ENCODE measurements at regions not wholly inside any gene's neighbourhood (a gene's known extent, or its start where the extent isn't known, plus 50 kb on each side); places are given as distances from the start of the nearest gene placed in this dataset.

GRCh38 chr11:95451682-95452081 is 220.7 kb upstream of the SESN3 start:
- in situ Hi-C loops (cut with HindIII; ENCODE audit: low pct_unique_long_range_greater_than_20kb, low sequenced_read_pairs) = no loop called here
- no peak for DNase-seq (ENCODE audit: low read depth, low spot score)

GRCh38 chr11:95451261-95451660 is 220.3 kb upstream of the SESN3 start:
- DNase-seq (ENCODE audit: low read depth, low spot score) = no peak
- in situ Hi-C loops (cut with HindIII; ENCODE audit: low pct_unique_long_range_greater_than_20kb, low sequenced_read_pairs) = no loop called here

- in situ Hi-C loops (cut with HindIII; ENCODE audit: low pct_unique_long_range_greater_than_20kb, low sequenced_read_pairs) = no loop called here
- no peak for DNase-seq (ENCODE audit: low read depth, low spot score)
Observed at GRCh38 chr11:95450547-95451123, 219.6 kb upstream of the SESN3 start.

GRCh38 chr11:95445746-95446333 is 214.8 kb upstream of the SESN3 start:
- no peak for DNase-seq (ENCODE audit: low read depth, low spot score)
- in situ Hi-C loops (cut with HindIII; ENCODE audit: low pct_unique_long_range_greater_than_20kb, low sequenced_read_pairs) = no loop called here

GRCh38 chr11:95444309-95445241 is 213.6 kb upstream of the SESN3 start:
- DNase-seq (ENCODE audit: low read depth, low spot score) = no peak
- in situ Hi-C loops (cut with HindIII; ENCODE audit: low pct_unique_long_range_greater_than_20kb, low sequenced_read_pairs) = no loop called here

- in situ Hi-C loops (cut with HindIII; ENCODE audit: low pct_unique_long_range_greater_than_20kb, low sequenced_read_pairs) = no loop called here
- DNase-seq (ENCODE audit: low read depth, low spot score) = no peak
Observed at GRCh38 chr11:95443386-95443785, 212.4 kb upstream of the SESN3 start.

GRCh38 chr11:95442531-95443050 is 211.6 kb upstream of the SESN3 start:
- in situ Hi-C loops (cut with HindIII; ENCODE audit: low pct_unique_long_range_greater_than_20kb, low sequenced_read_pairs) = no loop called here
- no peak for DNase-seq (ENCODE audit: low read depth, low spot score)

- no peak for DNase-seq (ENCODE audit: low read depth, low spot score)
- in situ Hi-C loops (cut with HindIII; ENCODE audit: low pct_unique_long_range_greater_than_20kb, low sequenced_read_pairs) = no loop called here
Observed at GRCh38 chr11:95435628-95436353, 204.8 kb upstream of the SESN3 start.

GRCh38 chr11:95435192-95435591 is 204.2 kb upstream of the SESN3 start:
- in situ Hi-C loops (cut with HindIII; ENCODE audit: low pct_unique_long_range_greater_than_20kb, low sequenced_read_pairs) = no loop called here
- DNase-seq (ENCODE audit: low read depth, low spot score) = no peak

GRCh38 chr11:95434489-95435057 is 203.6 kb upstream of the SESN3 start:
- no peak for DNase-seq (ENCODE audit: low read depth, low spot score)
- in situ Hi-C loops (cut with HindIII; ENCODE audit: low pct_unique_long_range_greater_than_20kb, low sequenced_read_pairs) = no loop called here

- in situ Hi-C loops (cut with HindIII; ENCODE audit: low pct_unique_long_range_greater_than_20kb, low sequenced_read_pairs) = no loop called here
Observed at GRCh38 chr11:95434009-95434408, 203.0 kb upstream of the SESN3 start.

GRCh38 chr11:95432714-95433503 is 201.9 kb upstream of the SESN3 start:
- no peak for DNase-seq (ENCODE audit: low read depth, low spot score)

More at GRCh38 chr11:95434009-95434408, 203.0 kb upstream of the SESN3 start:
- no peak for DNase-seq (ENCODE audit: low read depth, low spot score)

GRCh38 chr11:95429376-95429907 is 198.4 kb upstream of the SESN3 start:
- in situ Hi-C loops (cut with HindIII; ENCODE audit: low pct_unique_long_range_greater_than_20kb, low sequenced_read_pairs) = no loop called here
- peak; percentile 20 for DNase-seq (ENCODE audit: low read depth, low spot score)

More at GRCh38 chr11:95432714-95433503, 201.9 kb upstream of the SESN3 start:
- in situ Hi-C loops (cut with HindIII; ENCODE audit: low pct_unique_long_range_greater_than_20kb, low sequenced_read_pairs) = no loop called here

GRCh38 chr11:95426823-95427462 is 195.9 kb upstream of the SESN3 start:
- DNase-seq (ENCODE audit: low read depth, low spot score) = no peak
- in situ Hi-C loops (cut with HindIII; ENCODE audit: low pct_unique_long_range_greater_than_20kb, low sequenced_read_pairs) = no loop called here

- in situ Hi-C loops (cut with HindIII; ENCODE audit: low pct_unique_long_range_greater_than_20kb, low sequenced_read_pairs) = no loop called here
- no peak for DNase-seq (ENCODE audit: low read depth, low spot score)
Observed at GRCh38 chr11:95419915-95420314, 188.9 kb upstream of the SESN3 start.

GRCh38 chr11:95418916-95419315 is 187.9 kb upstream of the SESN3 start:
- in situ Hi-C loops (cut with HindIII; ENCODE audit: low pct_unique_long_range_greater_than_20kb, low sequenced_read_pairs) = no loop called here

More at GRCh38 chr11:95418916-95419315, 187.9 kb upstream of the SESN3 start:
- no peak for DNase-seq (ENCODE audit: low read depth, low spot score)

Data from SK-MEL-5 (cell line).